Tibial nerve (tissue), 4 donors: ENCODE measurements at regions not wholly inside any gene's neighbourhood (a gene's known extent, or its start where the extent isn't known, plus 50 kb on each side); places are given as distances from the start of the nearest gene placed in this dataset.

Source experiments
- EP300 ChIP-seq, 2 donors: sonication (generic); formaldehyde crosslinking; IDR thresholded peaks; one replicate each; pipeline ENCODE4 v1.6.1; 2017; ENCODE audit warnings: antibody characterized with exemption in 2 of 2, mild to moderate bottlenecking in 1 of 2
- TF ChIP-seq, protein P1 (sequence below), 5 experiments: fragments of 200-600 bp in 3 of 5; fragments of 450-650 bp in 2 of 5; sonication (generic) in 3 of 5; IDR thresholded peaks; one replicate each; pipeline ENCODE4 v1.5.1; 2016 to 2019; ENCODE audit warnings: antibody characterized with exemption in 5 of 5, mild to moderate bottlenecking in 3 of 5, moderate library complexity in 2 of 5

- TF ChIP-seq, protein P1, sequence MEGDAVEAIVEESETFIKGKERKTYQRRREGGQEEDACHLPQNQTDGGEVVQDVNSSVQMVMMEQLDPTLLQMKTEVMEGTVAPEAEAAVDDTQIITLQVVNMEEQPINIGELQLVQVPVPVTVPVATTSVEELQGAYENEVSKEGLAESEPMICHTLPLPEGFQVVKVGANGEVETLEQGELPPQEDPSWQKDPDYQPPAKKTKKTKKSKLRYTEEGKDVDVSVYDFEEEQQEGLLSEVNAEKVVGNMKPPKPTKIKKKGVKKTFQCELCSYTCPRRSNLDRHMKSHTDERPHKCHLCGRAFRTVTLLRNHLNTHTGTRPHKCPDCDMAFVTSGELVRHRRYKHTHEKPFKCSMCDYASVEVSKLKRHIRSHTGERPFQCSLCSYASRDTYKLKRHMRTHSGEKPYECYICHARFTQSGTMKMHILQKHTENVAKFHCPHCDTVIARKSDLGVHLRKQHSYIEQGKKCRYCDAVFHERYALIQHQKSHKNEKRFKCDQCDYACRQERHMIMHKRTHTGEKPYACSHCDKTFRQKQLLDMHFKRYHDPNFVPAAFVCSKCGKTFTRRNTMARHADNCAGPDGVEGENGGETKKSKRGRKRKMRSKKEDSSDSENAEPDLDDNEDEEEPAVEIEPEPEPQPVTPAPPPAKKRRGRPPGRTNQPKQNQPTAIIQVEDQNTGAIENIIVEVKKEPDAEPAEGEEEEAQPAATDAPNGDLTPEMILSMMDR (IDR thresholded peaks at IDR 0.05) = no peak
- TF ChIP-seq EP300 (IDR thresholded peaks at IDR 0.05) = no peak
Observed at GRCh38 chr21:18899261-18899660, 495.7 kb upstream of the TMPRSS15 start.
